GM12892 (cell line): ENCODE measurements at regions not wholly inside any gene's neighbourhood (a gene's known extent, or its start where the extent isn't known, plus 50 kb on each side); places are given as distances from the start of the nearest gene placed in this dataset.

ENCODE experiments used
- POLR2A ChIP-seq: IDR thresholded peaks from 2 replicates; pipeline ENCODE4 v1.6.1; 2011; ENCODE audit warnings: low read depth, low read length, control low read depth
- POLR2AphosphoS5 ChIP-seq: IDR thresholded peaks from 2 replicates; pipeline ENCODE4 v1.6.1; 2011; ENCODE audit warnings: low read depth, low read length, control low read depth

DNA sequence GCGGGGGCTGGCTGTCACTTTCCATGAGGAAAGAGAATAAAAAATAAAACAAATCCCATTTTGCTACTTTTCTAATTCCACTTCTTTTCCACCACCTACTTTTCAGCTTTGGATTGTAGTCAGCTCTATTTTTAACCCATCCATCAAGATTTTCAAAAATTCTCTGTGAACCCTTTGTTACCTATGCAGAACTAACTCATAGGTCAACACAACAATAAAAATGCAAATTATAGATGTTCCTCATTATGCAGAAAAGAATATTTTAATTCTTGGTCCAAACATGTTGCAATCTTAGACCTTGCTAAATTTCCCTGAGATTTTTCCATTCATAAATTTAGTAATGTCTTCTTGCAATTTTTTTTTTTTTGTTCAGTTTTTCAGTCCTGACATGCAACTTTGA, 454.5 kb downstream of the ADAMTS20 start:
- TF ChIP-seq POLR2A (no peak), POLR2AphosphoS5 (no peak)
